GM12878 (cell line): ENCODE measurements at regions not wholly inside any gene's neighbourhood (a gene's known extent, or its start where the extent isn't known, plus 50 kb on each side); places are given as distances from the start of the nearest gene placed in this dataset.

Experiments used
- ASH2L ChIP-seq: fragments of 300-600, 200-600 bp; sonication (generic); IDR thresholded peaks from 2 replicates; pipeline ENCODE4 v1.6.1; 2017; ENCODE audit warnings: low read depth, mild to moderate bottlenecking, borderline replicate concordance
- CREM ChIP-seq: IDR thresholded peaks from 2 replicates; pipeline ENCODE4 v1.6.1; 2014; ENCODE audit warnings: antibody characterized with exemption, low read depth
- DPF2 ChIP-seq: fragments of 450-650 bp; IDR thresholded peaks from 2 replicates; pipeline ENCODE4 v1.6.1; 2017; ENCODE audit warnings: mild to moderate bottlenecking
- E2F8 ChIP-seq: fragments of 450-650 bp; IDR thresholded peaks from 2 replicates; pipeline ENCODE4 v1.6.1; 2018; ENCODE audit warnings: mild to moderate bottlenecking, low read depth, moderate library complexity; ENCODE audit not compliant: partially characterized antibody
- FOXM1 ChIP-seq: IDR thresholded peaks from 2 replicates; pipeline ENCODE4 v1.6.1; 2012; ENCODE audit warnings: low read depth, mild to moderate bottlenecking, inconsistent platforms, low read length, moderate library complexity
- HCFC1 ChIP-seq: fragments of 150-350 bp; IDR thresholded peaks from 2 replicates; pipeline ENCODE4 v1.6.1; 2014; ENCODE audit warnings: low read length
- HDAC2 ChIP-seq: fragments of 200-600 bp; sonication (generic); IDR thresholded peaks from 2 replicates; pipeline ENCODE4 v1.6.1; 2017
- JUNB ChIP-seq: IDR thresholded peaks from 2 replicates; pipeline ENCODE4 v1.6.1; 2016; ENCODE audit warnings: antibody characterized with exemption, mild to moderate bottlenecking
- MXI1 ChIP-seq: fragments of 150-350 bp; IDR thresholded peaks from 2 replicates; pipeline ENCODE4 v1.6.1; 2011; ENCODE audit warnings: low read depth, mild to moderate bottlenecking, inconsistent platforms, low read length, improper control_type of control experiment
- NFIC ChIP-seq: IDR thresholded peaks from 2 replicates; pipeline ENCODE4 v1.6.1; 2012; ENCODE audit warnings: low read depth, mild to moderate bottlenecking, inconsistent platforms, low read length, moderate library complexity
- PAX5 ChIP-seq: IDR thresholded peaks from 2 replicates; pipeline ENCODE4 v1.6.1; 2011; ENCODE audit warnings: low read depth, low read length, borderline replicate concordance
- RELB ChIP-seq: fragments of 450-650 bp; IDR thresholded peaks from 2 replicates; pipeline ENCODE4 v1.6.1; 2017; ENCODE audit warnings: low read depth, mild to moderate bottlenecking, moderate library complexity
- ZBED1 ChIP-seq: IDR thresholded peaks from 2 replicates; pipeline ENCODE4 v1.6.1; 2016; ENCODE audit warnings: borderline replicate concordance
- ZBTB33 ChIP-seq: fragments of 450-650 bp; IDR thresholded peaks from 2 replicates; pipeline ENCODE4 v1.6.1; 2017; ENCODE audit warnings: mild to moderate bottlenecking
- TF ChIP-seq, protein P1 (sequence below): IDR thresholded peaks from 2 replicates; pipeline ENCODE4 v1.6.1; 2011; ENCODE audit warnings: low read depth, low read length, improper control_type of control experiment, borderline replicate concordance
- TF ChIP-seq, protein P2 (sequence below): fragments of 450-650 bp; IDR thresholded peaks from 2 replicates; pipeline ENCODE4 v1.6.1; 2016; ENCODE audit warnings: mild to moderate bottlenecking
- TF ChIP-seq, protein P3 (sequence below): fragments of 450-650 bp; IDR thresholded peaks from 2 replicates; pipeline ENCODE4 v1.6.1; 2017; ENCODE audit warnings: mild to moderate bottlenecking, moderate library complexity

GRCh38 chrX:131821945-131822622 is 201.0 kb upstream of the STK26 start (continued):
- TF ChIP-seq E2F8, result peak; percentile 33
- TF ChIP-seq DPF2, result no peak
- TF ChIP-seq MXI1, result peak; percentile 69; the same call in 1 of the 2 replicates
- TF ChIP-seq CREM, result peak; percentile 76
- TF ChIP-seq HDAC2, result no peak
- 0 out of 2 replicates have a peak, but pooled peaks have one; percentile 88 for TF ChIP-seq ASH2L
- no peak for TF ChIP-seq JUNB
- TF ChIP-seq NFIC, result peak; percentile 61; the same call in 1 of the 2 replicates
- TF ChIP-seq, protein P1, sequence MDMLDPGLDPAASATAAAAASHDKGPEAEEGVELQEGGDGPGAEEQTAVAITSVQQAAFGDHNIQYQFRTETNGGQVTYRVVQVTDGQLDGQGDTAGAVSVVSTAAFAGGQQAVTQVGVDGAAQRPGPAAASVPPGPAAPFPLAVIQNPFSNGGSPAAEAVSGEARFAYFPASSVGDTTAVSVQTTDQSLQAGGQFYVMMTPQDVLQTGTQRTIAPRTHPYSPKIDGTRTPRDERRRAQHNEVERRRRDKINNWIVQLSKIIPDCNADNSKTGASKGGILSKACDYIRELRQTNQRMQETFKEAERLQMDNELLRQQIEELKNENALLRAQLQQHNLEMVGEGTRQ, result no peak
- peak; percentile 68; the same call in 1 of the 2 replicates for TF ChIP-seq FOXM1
- peak; percentile 61 for TF ChIP-seq HCFC1
- TF ChIP-seq, protein P2, sequence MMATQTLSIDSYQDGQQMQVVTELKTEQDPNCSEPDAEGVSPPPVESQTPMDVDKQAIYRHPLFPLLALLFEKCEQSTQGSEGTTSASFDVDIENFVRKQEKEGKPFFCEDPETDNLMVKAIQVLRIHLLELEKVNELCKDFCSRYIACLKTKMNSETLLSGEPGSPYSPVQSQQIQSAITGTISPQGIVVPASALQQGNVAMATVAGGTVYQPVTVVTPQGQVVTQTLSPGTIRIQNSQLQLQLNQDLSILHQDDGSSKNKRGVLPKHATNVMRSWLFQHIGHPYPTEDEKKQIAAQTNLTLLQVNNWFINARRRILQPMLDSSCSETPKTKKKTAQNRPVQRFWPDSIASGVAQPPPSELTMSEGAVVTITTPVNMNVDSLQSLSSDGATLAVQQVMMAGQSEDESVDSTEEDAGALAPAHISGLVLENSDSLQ, result 0 out of 2 replicates have a peak, but pooled peaks have one; percentile 6
- peak; percentile 75; the same call in 1 of the 2 replicates for TF ChIP-seq ZBTB33
- TF ChIP-seq, protein P3, sequence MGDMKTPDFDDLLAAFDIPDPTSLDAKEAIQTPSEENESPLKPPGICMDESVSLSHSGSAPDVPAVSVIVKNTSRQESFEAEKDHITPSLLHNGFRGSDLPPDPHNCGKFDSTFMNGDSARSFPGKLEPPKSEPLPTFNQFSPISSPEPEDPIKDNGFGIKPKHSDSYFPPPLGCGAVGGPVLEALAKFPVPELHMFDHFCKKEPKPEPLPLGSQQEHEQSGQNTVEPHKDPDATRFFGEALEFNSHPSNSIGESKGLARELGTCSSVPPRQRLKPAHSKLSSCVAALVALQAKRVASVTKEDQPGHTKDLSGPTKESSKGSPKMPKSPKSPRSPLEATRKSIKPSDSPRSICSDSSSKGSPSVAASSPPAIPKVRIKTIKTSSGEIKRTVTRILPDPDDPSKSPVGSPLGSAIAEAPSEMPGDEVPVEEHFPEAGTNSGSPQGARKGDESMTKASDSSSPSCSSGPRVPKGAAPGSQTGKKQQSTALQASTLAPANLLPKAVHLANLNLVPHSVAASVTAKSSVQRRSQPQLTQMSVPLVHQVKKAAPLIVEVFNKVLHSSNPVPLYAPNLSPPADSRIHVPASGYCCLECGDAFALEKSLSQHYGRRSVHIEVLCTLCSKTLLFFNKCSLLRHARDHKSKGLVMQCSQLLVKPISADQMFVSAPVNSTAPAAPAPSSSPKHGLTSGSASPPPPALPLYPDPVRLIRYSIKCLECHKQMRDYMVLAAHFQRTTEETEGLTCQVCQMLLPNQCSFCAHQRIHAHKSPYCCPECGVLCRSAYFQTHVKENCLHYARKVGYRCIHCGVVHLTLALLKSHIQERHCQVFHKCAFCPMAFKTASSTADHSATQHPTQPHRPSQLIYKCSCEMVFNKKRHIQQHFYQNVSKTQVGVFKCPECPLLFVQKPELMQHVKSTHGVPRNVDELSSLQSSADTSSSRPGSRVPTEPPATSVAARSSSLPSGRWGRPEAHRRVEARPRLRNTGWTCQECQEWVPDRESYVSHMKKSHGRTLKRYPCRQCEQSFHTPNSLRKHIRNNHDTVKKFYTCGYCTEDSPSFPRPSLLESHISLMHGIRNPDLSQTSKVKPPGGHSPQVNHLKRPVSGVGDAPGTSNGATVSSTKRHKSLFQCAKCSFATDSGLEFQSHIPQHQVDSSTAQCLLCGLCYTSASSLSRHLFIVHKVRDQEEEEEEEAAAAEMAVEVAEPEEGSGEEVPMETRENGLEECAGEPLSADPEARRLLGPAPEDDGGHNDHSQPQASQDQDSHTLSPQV, result peak; percentile 80
- TF ChIP-seq RELB, result peak; percentile 53; the same call in 1 of the 2 replicates
- TF ChIP-seq ZBED1, result peak; percentile 89
- 0 out of 2 replicates have a peak, but pooled peaks have one; percentile 15 for TF ChIP-seq PAX5
